ENCODE measurements at regions not wholly inside any gene's neighbourhood (a gene's known extent, or its start where the extent isn't known, plus 50 kb on each side); places are given as distances from the start of the nearest gene placed in this dataset.

- TF ChIP-seq CTCF (conservative IDR thresholded peaks at IDR 0.05) (no peak), ZFX (IDR thresholded peaks at IDR 0.05) (no peak)
These were observed 284.2 kb upstream of the TMTC4 start for GRCh38 chr13:100958831-100959230.
